ENCODE measurements at regions not wholly inside any gene's neighbourhood (a gene's known extent, or its start where the extent isn't known, plus 50 kb on each side); places are given as distances from the start of the nearest gene placed in this dataset.

GRCh38 chr9:7653262-7653661 lies 146.3 kb downstream of the DMAC1 start:
- TF ChIP-seq CTCF (IDR thresholded peaks at IDR 0.05) = no peak
- TF ChIP-seq POLR2A (IDR thresholded peaks at IDR 0.05) = no peak

All from right lobe of liver (tissue), 4 donors.